ENCODE measurements at regions not wholly inside any gene's neighbourhood (a gene's known extent, or its start where the extent isn't known, plus 50 kb on each side); places are given as distances from the start of the nearest gene placed in this dataset.

- H2AFZ ChIP-seq (ENCODE audit: low read depth), result peak overlapping the region; percentile 2; the same call in 1 of the 2 replicates
- TF ChIP-seq CTCF (conservative IDR thresholded peaks at IDR 0.05; ENCODE audit: low read depth, low read length), result no peak
- H3K4me2 ChIP-seq, result peak overlapping the region; percentile 36; the same call in 1 of the 2 replicates
- H3K4me3 ChIP-seq (IDR thresholded peaks at IDR 0.05; ENCODE audit: insufficient read depth, low read depth, low read length), result no peak overlapping the region
- no peaks in the 10 kb centered on the region; the same call in 1 of the 2 replicates for H3K36me3 ChIP-seq (ENCODE audit: insufficient read depth)
- no peaks in the 10 kb centered on the region for H3K27me3 ChIP-seq (ENCODE audit: insufficient read depth, low read depth)
- no peaks in the 10 kb centered on the region for H4K20me1 ChIP-seq (ENCODE audit: insufficient read depth)
- peaks cover 28% of the 10 kb centered on the region for H3K4me1 ChIP-seq (ENCODE audit: low read depth, poor library complexity, severe bottlenecking)
- peak overlapping the region; percentile 43; the same call in 1 of the 2 replicates for H3K27ac ChIP-seq
- no peaks in the 10 kb centered on the region for H3K79me2 ChIP-seq (ENCODE audit: insufficient read depth, low read depth)
- H3K9ac ChIP-seq, result no peak overlapping the region
These were observed 363.7 kb downstream of the ADRA2A start for GRCh38 chr10:111440501-111440900.

DNA sequence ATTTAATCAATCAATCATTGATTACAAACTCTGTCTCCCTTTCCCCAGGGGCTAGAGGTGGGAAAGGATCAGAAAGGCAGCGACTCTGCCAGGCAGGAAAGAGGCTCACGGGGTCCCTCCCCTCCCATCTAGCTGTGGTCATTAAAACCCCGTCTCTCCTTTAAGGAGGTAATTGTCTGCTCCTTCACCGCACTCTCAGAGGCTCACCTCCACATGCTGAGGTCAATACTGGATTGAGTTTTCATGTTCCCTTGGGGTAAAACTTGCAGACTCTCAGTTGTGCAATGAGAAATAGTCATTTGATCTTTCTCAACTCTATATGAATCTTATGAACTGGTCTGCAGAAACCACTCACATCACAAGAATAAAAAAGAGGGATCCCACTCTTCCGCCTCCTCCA lies 368.8 kb downstream of the ADRA2A start:
- peaks cover 11% of the 10 kb centered on the region for H3K4me1 ChIP-seq (ENCODE audit: low read depth, poor library complexity, severe bottlenecking)
- H3K4me3 ChIP-seq (IDR thresholded peaks at IDR 0.05; ENCODE audit: insufficient read depth, low read depth, low read length), result no peak overlapping the region
- no peak overlapping the region for H2AFZ ChIP-seq (ENCODE audit: low read depth)
- no peaks in the 10 kb centered on the region for H4K20me1 ChIP-seq (ENCODE audit: insufficient read depth)
- no peaks in the 10 kb centered on the region; the same call in 1 of the 2 replicates for H3K36me3 ChIP-seq (ENCODE audit: insufficient read depth)
- H3K79me2 ChIP-seq (ENCODE audit: insufficient read depth, low read depth), result no peaks in the 10 kb centered on the region
- TF ChIP-seq CTCF (conservative IDR thresholded peaks at IDR 0.05; ENCODE audit: low read depth, low read length), result no peak
- H3K27me3 ChIP-seq (ENCODE audit: insufficient read depth, low read depth), result no peaks in the 10 kb centered on the region
- no peak overlapping the region for H3K9ac ChIP-seq
- no peak overlapping the region for H3K4me2 ChIP-seq
- no peak overlapping the region for H3K27ac ChIP-seq

- Histone ChIP-seq H3K9ac (no peak overlapping the region), H3K27ac (no peak overlapping the region), H3K79me2 (ENCODE audit: insufficient read depth, low read depth) (no peaks in the 10 kb centered on the region), H2AFZ (ENCODE audit: low read depth) (no peak overlapping the region), H3K4me1 (ENCODE audit: low read depth, poor library complexity, severe bottlenecking) (no peaks in the 10 kb centered on the region), H3K36me3 (ENCODE audit: insufficient read depth) (no peaks in the 10 kb centered on the region; the same call in 1 of the 2 replicates), H4K20me1 (ENCODE audit: insufficient read depth) (no peaks in the 10 kb centered on the region), H3K27me3 (ENCODE audit: insufficient read depth, low read depth) (no peaks in the 10 kb centered on the region), H3K4me3 (IDR thresholded peaks at IDR 0.05; ENCODE audit: insufficient read depth, low read depth, low read length) (no peak overlapping the region), H3K4me2 (no peak overlapping the region)
- TF ChIP-seq CTCF (conservative IDR thresholded peaks at IDR 0.05; ENCODE audit: low read depth, low read length), result no peak
These were observed 370.1 kb downstream of the ADRA2A start for GRCh38 chr10:111446966-111447365.

DNA sequence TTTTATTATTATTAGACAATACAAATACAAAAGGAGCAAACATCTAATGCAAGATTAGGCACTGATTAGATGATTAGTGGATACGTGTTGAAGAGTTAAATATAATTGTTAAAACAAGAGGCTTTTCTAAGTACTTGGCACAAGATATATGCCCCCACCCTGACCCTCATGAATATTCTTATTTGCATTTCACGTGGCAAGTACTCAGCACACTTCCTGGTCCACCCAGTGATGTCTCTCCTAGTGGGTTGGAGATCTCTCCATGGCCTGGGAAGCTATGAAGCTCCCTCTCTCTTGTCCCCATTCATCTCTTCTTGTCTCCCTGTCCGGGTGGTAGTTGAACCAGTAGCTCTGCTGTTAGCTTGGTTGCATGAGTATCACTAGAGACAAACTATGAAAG lies 375.3 kb downstream of the ADRA2A start:
- Histone ChIP-seq H2AFZ (ENCODE audit: low read depth) (no peak overlapping the region), H3K4me1 (ENCODE audit: low read depth, poor library complexity, severe bottlenecking) (peaks cover 10% of the 10 kb centered on the region), H3K27ac (no peak overlapping the region), H3K79me2 (ENCODE audit: insufficient read depth, low read depth) (no peaks in the 10 kb centered on the region), H3K4me3 (IDR thresholded peaks at IDR 0.05; ENCODE audit: insufficient read depth, low read depth, low read length) (no peak overlapping the region), H3K4me2 (no peak overlapping the region), H3K36me3 (ENCODE audit: insufficient read depth) (no peaks in the 10 kb centered on the region), H3K27me3 (ENCODE audit: insufficient read depth, low read depth) (no peaks in the 10 kb centered on the region), H4K20me1 (ENCODE audit: insufficient read depth) (no peaks in the 10 kb centered on the region), H3K9ac (no peak overlapping the region)
- TF ChIP-seq CTCF (conservative IDR thresholded peaks at IDR 0.05; ENCODE audit: low read depth, low read length), result no peak

Measured in KMS-11 (cell line).